CD4-positive, alpha-beta T cell treated with Interferon alpha-2 for 1 hour (primary cell): ENCODE measurements at regions not wholly inside any gene's neighbourhood (a gene's known extent, or its start where the extent isn't known, plus 50 kb on each side); places are given as distances from the start of the nearest gene placed in this dataset.
"Not testable (repeated sequence)": the region's sequence is repeated elsewhere in the genome, so short reads cannot be mapped to it uniquely, and the experiment has no call there.

Source experiments
- DNase-seq, 2 donors: peaks; one replicate each; pipeline ENCODE4 v3.0.0-alpha.2; 2020 to 2022

DNA sequence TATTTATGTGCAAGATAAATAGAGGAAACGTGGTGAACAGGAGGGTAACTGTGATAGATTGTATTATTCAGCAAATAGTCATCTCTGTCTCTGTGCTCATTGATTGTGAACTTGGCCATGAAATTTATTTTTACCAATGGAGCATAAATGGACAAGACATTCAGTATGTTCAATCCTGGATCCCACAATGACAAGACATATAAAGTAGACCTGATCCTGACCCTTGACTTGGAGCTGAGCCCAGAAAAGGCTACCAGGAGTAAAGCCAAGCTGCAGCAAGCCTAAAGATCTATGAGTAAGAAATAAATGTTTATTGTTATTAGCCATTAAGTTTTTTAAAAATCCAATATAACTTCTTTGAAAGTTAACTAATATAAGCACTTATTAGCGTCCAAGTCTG, 531.2 kb downstream of the PIK3C3 start:
- DNase-seq: no peak

DNA sequence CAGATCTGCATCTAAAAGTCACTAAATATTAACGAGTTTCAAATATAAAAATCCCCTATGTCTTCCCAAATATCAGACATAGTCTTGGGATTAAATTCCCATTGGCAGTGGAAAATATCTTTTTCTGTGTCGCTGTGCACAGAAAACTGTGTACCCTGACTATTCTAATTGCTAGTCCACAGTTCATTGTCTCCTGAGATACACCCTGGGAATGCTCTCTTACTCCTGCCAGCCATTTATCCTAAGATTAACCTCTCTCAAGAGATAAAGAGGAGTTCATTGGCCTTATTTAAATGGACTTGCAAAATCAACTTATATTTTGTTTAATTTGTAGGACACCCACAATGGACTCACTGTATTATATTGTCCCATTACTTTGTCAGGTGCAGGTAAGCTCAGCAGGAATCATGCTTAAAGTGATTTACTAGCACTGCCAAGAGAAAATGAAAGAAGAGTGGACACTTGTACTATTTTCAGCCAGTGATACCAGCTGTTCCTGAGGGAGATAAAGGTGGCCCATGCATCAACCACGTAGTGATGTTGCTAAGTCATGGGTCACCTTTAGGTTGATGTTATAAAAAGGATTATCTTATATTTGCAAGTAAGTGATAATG, 553.8 kb downstream of the PIK3C3 start:
- no peak for DNase-seq

DNA sequence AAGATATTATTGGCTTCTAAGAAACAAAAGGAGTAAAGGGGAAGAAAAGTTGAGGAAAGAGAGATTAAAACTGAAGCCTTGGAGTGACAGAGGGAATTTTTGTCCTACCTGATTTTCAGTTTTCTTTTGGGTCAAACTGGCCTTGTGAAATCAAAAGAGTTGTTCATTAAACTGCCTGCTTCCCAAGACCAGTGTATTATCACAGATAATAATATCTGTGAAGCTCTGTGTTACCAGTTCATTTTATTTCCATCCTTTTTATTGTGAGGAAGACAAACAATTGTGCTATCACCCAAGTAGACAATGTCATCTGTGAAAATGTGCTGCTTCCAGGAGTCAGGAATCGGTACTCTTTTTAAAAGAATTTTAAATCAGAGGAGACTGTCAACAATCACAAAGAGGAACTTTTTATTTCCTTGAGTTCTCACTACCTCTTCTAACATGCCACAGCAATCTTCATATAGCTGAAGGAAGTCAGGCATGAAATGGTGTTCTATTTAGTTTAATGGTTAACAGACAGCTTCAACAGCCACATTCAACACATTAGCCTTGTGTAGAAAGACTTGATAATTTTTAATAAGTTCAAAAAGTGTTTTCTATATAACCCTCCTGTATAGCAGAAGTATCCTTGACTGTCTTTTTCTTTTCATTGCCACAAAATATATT, 554.8 kb downstream of the PIK3C3 start:
- DNase-seq: no peak

DNA sequence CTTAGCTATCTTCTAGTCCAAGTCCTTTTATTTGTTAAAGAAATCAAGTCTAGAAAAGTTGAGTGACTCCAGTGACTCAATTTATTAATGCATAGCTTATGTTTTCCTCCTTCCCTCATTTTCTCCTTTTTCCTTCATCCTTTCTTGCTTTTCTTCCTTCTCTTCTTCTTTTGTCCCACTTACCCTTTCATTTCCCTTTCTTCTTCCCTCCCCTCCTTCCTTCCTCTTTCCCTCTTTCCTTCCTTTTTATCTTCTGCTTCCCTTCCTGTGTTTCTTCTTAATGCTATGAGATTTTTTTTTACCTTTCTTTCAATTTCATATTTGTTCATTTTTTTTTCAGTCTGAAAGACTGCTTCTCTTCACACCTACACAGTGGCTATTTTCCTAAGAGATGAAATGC, 555.5 kb downstream of the PIK3C3 start:
- DNase-seq: no peak

GRCh38 chr18:42513441-42513840, 558.4 kb downstream of the PIK3C3 start:
- no peak for DNase-seq

- DNase-seq: no peak
Observed at GRCh38 chr18:42514512-42514911, 559.5 kb downstream of the PIK3C3 start.

DNA sequence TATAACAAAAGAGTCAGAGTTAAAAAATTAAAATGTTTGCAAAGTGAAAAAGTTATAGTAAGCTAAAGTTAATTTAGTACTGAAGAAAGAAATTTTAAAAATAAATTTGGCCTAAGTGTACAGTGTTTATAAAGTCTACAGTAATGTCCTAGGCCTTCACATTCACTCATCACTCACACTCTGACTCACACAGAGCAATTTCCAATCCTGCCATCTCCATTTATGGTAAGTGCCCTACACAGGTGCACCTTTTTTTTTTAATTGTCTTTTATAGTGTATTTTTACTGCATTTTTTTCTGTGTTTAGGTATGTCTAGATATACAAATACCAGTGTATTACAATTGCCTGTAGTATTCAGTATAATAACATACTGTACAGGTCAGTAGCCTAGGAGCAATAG, 562.9 kb downstream of the PIK3C3 start:
- no peak for DNase-seq

DNA sequence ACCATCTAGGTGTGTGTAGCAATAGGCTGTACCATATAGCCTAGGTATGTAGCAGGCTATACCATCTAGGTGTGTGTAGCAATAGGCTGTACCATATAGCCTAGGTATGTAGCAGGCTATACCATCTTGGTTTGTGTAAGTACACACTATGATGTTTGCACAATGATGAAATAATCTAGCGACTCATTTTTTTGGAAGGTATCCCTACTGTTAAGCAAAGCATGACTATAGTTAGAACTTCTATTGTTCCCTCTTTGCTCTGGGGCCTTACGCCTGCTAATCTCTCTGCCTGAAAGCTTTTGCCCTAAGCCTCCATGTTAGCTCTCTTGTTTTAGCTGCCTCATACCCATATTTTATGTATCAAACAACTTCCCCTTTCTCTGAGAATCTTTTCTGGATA, 563.3 kb downstream of the PIK3C3 start:
- DNase-seq: not testable (repeated sequence)

- no peak for DNase-seq
Observed at GRCh38 chr18:42520138-42520537, 565.1 kb downstream of the PIK3C3 start.

- no peak for DNase-seq
Observed at GRCh38 chr18:42525905-42526304, 570.9 kb downstream of the PIK3C3 start.

GRCh38 chr18:42527766-42528165, 572.7 kb downstream of the PIK3C3 start:
- DNase-seq: no peak

- DNase-seq: no peak
Observed at GRCh38 chr18:42530276-42530675, 575.2 kb downstream of the PIK3C3 start.

- DNase-seq: no peak
Observed at GRCh38 chr18:42532119-42532518, 577.1 kb downstream of the PIK3C3 start.

DNA sequence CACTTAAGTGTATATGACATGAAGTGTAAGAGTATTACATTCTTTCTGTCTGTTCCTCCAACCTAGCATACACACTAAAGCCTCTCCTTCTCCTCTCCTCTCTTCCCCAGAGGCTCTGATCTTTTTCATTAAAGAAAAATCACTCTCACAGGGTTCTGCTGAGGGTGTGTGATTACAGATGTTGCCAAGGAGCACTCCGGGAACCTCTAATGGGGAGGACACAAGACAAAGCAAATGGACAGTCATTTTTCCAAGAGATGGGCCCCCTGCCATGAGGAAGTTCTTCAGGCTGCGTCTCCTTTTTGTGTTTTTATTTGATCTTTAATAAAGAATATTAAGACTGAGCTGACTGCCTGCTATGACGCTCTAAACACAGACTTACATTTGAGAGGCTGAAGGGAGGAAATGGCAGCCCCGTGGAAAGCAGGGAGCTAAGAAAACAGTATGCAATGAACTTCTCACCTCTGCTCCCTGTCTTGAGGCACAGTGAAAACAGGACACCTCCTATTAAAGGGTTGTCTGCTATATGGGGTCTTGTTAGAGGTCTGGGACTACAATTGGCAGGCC, 578.1 kb downstream of the PIK3C3 start:
- DNase-seq: no peak

DNA sequence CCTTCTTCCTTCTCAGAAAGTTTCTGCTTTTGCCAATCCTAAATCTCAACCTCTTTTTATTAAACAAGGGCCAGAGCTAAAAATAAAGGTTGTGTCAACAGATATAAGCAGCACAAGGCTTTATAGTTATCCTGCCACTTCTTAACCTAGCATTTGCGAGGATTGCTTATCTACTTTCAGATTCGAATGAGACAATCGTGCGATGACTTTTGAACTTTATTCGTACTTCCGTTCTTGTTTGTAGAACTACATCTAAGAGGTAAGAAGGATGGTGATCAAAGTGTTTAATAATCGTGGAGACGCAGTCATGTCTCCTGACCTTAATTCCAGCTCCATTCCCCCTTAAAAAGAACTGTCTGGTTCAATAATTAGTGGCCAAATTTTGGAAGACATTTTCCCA, 578.6 kb downstream of the PIK3C3 start:
- DNase-seq: no peak

DNA sequence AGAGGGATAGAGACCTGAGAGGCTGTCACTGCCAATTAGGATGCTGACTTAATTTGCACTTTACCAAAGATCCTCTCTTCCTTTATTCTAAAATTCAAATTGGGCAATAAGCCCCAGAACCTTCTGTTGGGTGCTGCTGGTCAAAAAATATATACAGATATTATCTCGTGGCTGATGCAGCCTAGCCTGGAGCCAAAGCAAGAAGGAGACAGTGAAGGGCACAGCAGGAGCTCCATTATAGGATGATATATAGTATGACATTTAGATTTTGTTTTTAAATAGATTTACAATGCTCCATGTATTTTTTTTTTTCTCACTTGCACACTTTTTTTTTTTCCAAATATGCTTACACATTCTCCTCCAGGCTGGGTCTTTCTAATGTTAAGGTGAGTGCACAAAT, 579.3 kb downstream of the PIK3C3 start:
- no peak for DNase-seq

- no peak for DNase-seq
Observed at GRCh38 chr18:42536442-42536841, 579.0 kb downstream of the RIT2 start.

GRCh38 chr18:42537291-42537690, 578.2 kb downstream of the RIT2 start:
- DNase-seq: no peak

- no peak for DNase-seq
Observed at GRCh38 chr18:42544901-42545300, 570.6 kb downstream of the RIT2 start.

GRCh38 chr18:42545825-42546224, 569.7 kb downstream of the RIT2 start:
- DNase-seq: no peak

DNA sequence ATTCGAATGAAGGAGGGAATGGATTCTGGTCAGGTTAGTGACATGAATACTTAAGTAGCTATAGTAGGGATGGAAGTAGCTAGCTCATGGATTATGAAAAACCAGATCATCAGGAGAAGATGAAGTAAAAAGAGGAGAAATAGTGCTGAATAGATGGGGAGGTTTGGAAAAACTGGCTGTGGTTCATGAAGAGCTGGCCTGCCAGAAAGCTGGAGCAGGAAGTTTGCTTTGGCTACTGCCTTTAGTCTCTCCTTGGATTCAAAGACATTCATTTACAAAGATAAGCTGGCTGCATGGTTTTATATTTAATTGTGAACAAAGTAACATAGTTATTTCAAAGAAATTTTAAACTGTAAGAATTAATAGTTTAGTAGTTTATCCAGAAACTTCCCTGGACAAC, 567.0 kb downstream of the RIT2 start:
- no peak for DNase-seq

- DNase-seq: no peak
Observed at GRCh38 chr18:42549596-42549995, 565.9 kb downstream of the RIT2 start.

DNA sequence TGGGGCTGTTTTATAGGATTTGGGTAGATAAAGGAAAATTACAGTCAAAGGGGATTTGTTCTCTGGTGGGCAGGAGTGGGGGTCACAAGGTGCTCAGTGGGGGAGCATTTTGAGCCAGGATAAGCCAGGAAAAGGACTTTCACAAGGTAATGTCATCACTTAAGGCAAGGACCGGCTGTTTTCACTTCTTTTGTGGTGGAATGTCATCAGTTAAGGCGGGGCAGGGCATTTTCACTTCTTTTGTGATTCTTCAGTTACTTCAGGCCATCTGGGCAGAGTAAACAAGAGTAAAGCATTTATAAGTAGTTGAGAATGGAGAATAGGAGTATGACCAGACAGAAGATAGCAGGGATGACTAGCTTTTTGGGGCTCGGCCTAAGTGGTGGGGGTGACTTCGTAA, 562.9 kb downstream of the RIT2 start:
- DNase-seq: not testable (repeated sequence)

DNA sequence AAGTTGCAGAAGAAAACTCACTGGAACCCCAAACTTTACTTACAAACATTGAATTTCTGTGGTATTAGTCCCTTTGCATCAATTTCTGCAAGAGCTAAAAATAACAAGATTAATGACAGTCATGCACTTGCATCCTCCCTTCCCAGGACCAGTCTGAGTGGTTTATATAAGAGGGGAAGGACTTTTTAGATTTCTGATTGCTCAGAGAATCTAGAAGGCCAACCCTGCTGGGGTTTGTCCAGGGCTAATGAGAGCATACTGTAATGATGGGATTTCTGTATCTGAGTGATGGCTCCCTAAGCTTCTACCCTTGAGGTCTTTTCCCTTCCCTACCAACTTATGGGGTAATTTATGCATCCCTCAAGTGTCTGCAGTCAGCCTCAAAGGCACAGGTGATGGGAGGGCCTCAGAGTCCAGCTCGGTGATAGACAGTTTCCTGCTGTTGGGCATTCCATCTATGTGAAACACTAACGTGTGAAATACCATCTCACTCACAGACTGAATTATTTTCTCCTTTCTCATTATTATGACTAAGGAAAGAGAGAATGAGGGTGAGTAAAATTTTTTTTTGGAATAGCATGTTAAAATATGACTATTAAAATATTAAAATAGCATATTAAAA, 556.3 kb downstream of the RIT2 start:
- DNase-seq: no peak
